ENCODE measurements at regions not wholly inside any gene's neighbourhood (a gene's known extent, or its start where the extent isn't known, plus 50 kb on each side); places are given as distances from the start of the nearest gene placed in this dataset.

DNA sequence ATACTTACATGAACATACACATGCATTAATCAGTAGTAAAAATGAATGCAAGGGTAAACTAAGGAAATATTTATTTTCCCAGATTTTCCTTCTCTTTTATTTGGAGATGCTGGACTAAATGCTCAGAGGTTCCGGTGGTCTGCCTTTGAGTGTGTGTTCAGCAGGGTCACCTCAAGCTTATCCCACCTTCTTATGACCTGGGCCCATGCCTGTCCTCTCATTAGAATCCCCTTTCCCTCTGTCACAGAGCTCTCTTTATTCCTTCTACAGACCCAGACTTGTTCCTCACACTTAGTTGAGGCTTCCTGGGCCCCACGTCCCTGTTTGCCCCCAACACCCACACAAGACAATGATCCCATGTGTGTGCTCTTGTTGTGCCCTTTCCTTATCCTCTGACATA is 61.6 kb upstream of the TOP3B start:
- no peak overlapping the region for H3K4me3 ChIP-seq (ENCODE audit: low read depth, low read length)
- no peak for DNase-seq (ENCODE audit: low read depth)
- TF ChIP-seq, protein P1, sequence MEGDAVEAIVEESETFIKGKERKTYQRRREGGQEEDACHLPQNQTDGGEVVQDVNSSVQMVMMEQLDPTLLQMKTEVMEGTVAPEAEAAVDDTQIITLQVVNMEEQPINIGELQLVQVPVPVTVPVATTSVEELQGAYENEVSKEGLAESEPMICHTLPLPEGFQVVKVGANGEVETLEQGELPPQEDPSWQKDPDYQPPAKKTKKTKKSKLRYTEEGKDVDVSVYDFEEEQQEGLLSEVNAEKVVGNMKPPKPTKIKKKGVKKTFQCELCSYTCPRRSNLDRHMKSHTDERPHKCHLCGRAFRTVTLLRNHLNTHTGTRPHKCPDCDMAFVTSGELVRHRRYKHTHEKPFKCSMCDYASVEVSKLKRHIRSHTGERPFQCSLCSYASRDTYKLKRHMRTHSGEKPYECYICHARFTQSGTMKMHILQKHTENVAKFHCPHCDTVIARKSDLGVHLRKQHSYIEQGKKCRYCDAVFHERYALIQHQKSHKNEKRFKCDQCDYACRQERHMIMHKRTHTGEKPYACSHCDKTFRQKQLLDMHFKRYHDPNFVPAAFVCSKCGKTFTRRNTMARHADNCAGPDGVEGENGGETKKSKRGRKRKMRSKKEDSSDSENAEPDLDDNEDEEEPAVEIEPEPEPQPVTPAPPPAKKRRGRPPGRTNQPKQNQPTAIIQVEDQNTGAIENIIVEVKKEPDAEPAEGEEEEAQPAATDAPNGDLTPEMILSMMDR (IDR thresholded peaks at IDR 0.05; ENCODE audit: insufficient read depth, low read depth, low read length) = no peak

DNA sequence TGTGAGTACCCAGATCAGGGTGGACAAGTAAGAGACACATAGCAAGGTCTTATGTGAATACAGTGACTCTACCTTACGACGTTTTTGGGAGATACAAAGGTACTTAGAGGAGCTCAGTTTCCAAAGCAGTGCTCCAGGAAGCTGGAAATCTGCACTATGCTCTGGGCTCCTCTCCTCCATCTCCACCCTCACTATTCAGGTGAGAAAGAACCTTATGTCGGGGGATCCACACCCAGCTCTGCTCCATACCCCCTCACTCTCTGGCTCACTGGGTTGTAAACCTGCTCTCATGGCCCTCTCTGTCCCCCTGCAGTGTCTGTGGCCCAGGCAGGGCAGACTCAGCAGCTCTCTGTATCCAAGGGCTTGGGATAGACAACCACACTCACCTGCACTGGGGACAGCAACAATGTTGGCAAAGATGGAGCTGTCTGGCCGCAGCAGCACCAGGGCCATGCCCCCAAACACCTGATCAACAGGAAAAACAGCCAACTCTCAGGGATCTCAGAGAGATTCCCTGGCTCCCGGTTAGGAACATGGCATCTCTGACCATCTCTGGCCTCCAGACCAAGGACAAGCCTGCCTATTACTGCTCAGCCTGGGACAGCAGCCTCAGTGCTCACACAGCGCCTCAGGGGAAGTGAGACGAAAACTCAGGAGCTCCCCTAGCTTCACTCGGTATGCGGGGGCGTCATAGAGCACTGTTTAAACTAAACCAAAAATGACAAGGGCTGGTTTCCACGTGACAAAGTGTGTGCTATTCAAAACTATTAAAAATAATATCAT is 60.9 kb upstream of the TOP3B start:
- no peak overlapping the region for H3K4me3 ChIP-seq (ENCODE audit: low read depth, low read length)
- no peak for DNase-seq (ENCODE audit: low read depth)
- TF ChIP-seq, protein P1 (IDR thresholded peaks at IDR 0.05; ENCODE audit: insufficient read depth, low read depth, low read length) = no peak

DNA sequence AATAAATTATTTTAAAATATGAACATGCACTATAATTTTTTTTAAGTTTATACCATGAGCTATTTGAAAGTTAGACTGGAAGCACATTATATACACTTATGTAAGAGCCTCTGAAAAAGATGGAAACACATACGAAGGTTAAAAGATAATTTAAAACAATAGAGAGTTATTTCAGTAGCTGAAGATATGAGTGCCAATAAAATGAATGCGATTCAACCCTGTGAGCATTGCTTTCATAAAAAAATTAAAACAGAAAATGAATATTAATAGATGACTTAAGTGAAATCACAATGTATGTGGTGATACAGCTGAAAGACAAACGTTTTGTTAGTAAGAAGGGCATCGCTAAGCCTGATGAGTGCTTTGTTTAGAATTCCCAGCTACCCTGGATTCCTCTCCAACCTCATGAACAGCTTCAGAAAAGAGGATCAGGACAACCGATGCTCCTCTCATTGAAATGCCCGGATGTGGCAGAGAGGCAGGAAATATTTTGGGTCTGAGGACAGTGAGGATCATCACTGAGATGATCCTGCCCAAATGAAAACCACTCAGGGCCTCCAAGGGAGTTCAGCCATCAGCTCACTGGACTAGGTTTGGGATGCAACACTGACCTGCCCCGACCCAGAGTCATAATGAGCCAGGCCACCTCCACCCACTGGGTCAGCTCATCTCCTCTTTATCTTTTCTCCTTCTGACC is 60.2 kb upstream of the TOP3B start:
- no peak overlapping the region for H3K4me3 ChIP-seq (ENCODE audit: low read depth, low read length)
- no peak for DNase-seq (ENCODE audit: low read depth)
- TF ChIP-seq, protein P1 (IDR thresholded peaks at IDR 0.05; ENCODE audit: insufficient read depth, low read depth, low read length) = no peak

DNA sequence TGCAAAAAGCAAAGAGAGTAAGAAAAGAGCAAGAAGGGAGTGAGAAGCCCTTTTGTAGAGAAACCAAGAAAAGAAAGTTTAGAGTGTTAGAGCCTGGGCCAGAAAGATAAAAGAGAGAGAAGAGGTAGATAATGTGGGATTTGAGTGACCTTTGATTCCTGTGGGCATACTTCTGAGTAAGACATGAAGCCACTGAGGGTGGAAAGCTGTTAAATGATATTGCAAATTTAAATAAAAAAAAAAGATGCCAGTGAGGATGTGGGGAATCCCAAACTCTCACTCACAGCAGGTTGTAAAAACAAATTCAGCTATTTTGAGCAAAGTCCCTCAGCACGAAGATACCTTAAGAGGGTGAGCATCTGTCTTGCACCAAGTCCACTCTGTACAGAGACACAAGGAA is 59.4 kb upstream of the TOP3B start:
- H3K4me3 ChIP-seq (ENCODE audit: low read depth, low read length) = no peak overlapping the region
- no peak for DNase-seq (ENCODE audit: low read depth)
- TF ChIP-seq, protein P1 (IDR thresholded peaks at IDR 0.05; ENCODE audit: insufficient read depth, low read depth, low read length) = no peak

DNA sequence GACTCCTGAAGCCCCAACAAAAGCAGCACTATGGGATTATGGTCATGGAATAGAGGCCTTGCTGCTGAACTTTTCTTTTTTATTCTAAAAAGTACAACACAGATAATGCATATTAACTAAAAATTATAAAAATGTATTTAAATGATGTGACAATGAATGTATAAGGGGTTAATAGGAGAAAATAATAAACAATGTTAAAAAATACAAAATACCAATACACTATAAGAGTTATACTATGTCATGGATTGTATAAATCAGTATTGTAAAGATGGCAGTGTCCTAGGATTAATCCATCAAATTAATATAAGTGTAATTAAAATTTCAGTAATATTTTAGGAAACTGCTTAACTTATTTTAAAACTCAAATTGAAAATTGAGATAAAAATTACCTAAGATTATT is 58.3 kb upstream of the TOP3B start:
- no peak for DNase-seq (ENCODE audit: low read depth)
- no peak overlapping the region for H3K4me3 ChIP-seq (ENCODE audit: low read depth, low read length)
- TF ChIP-seq, protein P1 (IDR thresholded peaks at IDR 0.05; ENCODE audit: insufficient read depth, low read depth, low read length) = no peak

DNA sequence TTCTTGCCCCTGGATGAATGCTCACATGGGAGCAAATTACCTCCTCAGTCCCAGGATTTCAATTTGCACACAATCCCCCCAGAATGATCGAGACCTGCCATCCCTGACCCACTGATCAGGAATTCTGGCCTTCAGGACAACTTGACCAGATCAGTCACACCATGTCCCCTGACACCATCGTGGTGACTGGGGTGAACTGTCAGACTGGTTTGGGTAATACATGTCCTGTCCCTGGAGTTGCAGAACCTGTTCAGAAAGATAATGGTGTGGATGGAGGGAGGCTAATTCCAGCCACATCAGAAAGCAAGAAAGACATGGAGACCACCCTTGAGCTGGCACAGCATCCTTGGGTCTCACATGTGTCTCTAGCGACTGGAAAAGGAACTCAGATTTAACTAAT is 57.9 kb upstream of the TOP3B start:
- TF ChIP-seq, protein P1 (IDR thresholded peaks at IDR 0.05; ENCODE audit: insufficient read depth, low read depth, low read length) = no peak
- H3K4me3 ChIP-seq (ENCODE audit: low read depth, low read length) = no peak overlapping the region
- DNase-seq (ENCODE audit: low read depth) = no peak

All from fibroblast of villous mesenchyme (primary cell).